CD8-positive, alpha-beta memory T cell (primary cell): ENCODE measurements at regions not wholly inside any gene's neighbourhood (a gene's known extent, or its start where the extent isn't known, plus 50 kb on each side); places are given as distances from the start of the nearest gene placed in this dataset.

Experiments used
- CTCF ChIA-PET: fragments of 350-600 bp; sonication (Branson Sonifier 250); formaldehyde crosslinking; loops from one replicate; lab custom pipeline; 2021; ENCODE audit warnings: antibody characterized with exemption; lab: Charles Lee
- POLR2A ChIA-PET: fragments of 350-600 bp; sonication (Branson Sonifier 250); formaldehyde crosslinking; loops from one replicate; lab custom pipeline; 2021; ENCODE audit warnings: antibody characterized with exemption; lab: Charles Lee
- DNase-seq, 5 donors: peaks; one replicate each; pipeline versions ENCODE4 v3.0.0 to v3.0.0-alpha.2; 2020 to 2022; ENCODE audit warnings: mixed read lengths in 1 of 5
- H3K27ac ChIP-seq: one replicate; pipeline ENCODE4 v1.7.0; 2013; ENCODE audit warnings: low read depth, mild to moderate bottlenecking, low read length, moderate library complexity
- H3K27me3 ChIP-seq: 2 replicates; pipeline ENCODE4 v1.7.0; 2013; ENCODE audit warnings: low read length, mild to moderate bottlenecking; ENCODE audit not compliant: insufficient read depth, poor library complexity, severe bottlenecking
- H3K36me3 ChIP-seq: 2 replicates; pipeline ENCODE4 v1.7.0; 2013; ENCODE audit warnings: mild to moderate bottlenecking, low read length, moderate library complexity; ENCODE audit not compliant: insufficient read depth
- H3K4me1 ChIP-seq: 2 replicates; pipeline ENCODE4 v1.7.0; 2013; ENCODE audit warnings: mild to moderate bottlenecking, low read length, moderate library complexity; ENCODE audit not compliant: insufficient read depth
- H3K4me3 ChIP-seq: 2 replicates; pipeline ENCODE4 v1.7.0; 2013; ENCODE audit warnings: mild to moderate bottlenecking, low read length
- H3K9me3 ChIP-seq: 2 replicates; pipeline ENCODE4 v1.7.0; 2013; ENCODE audit warnings: mild to moderate bottlenecking, low read length
- H3K27ac Mint-ChIP-seq, 8 donors: one replicate each; pipeline ENCODE4 v1.8.0; 2020 to 2021; ENCODE audit warnings: mixed read lengths in 8 of 8, mild to moderate bottlenecking in 6 of 8, inconsistent platforms in 3 of 8, moderate library complexity in 3 of 8
- H3K27me3 Mint-ChIP-seq, 2 donors: one replicate each; pipeline ENCODE4 v1.8.0; 2020 to 2021; ENCODE audit warnings: mixed read lengths in 2 of 2, mild to moderate bottlenecking in 1 of 2, moderate library complexity in 1 of 2
- H3K36me3 Mint-ChIP-seq, 3 donors: one replicate each; pipeline ENCODE4 v1.8.0; 2020 to 2021; ENCODE audit warnings: mixed read lengths in 3 of 3, inconsistent platforms in 1 of 3, mild to moderate bottlenecking in 1 of 3
- H3K4me1 Mint-ChIP-seq, 3 donors: one replicate each; pipeline ENCODE4 v1.8.0; 2020 to 2021; ENCODE audit warnings: mixed read lengths in 3 of 3, inconsistent platforms in 1 of 3, mild to moderate bottlenecking in 1 of 3
- H3K4me3 Mint-ChIP-seq, 7 donors: one replicate each; pipeline ENCODE4 v1.8.0; 2020 to 2021; ENCODE audit warnings: mixed read lengths in 7 of 7, mild to moderate bottlenecking in 6 of 7, moderate library complexity in 4 of 7, inconsistent platforms in 2 of 7
- H3K9me3 Mint-ChIP-seq, 5 donors: one replicate each; pipeline ENCODE4 v1.8.0; 2020 to 2022; ENCODE audit warnings: mixed read lengths in 5 of 5, mild to moderate bottlenecking in 3 of 5, moderate library complexity in 2 of 5, inconsistent platforms in 1 of 5

GRCh38 chr7:42686594-42687156 is 225.2 kb downstream of the C7orf25 start:
- no peak overlapping the region for H3K4me3 ChIP-seq
- CTCF ChIA-PET: no interaction called here
- H3K9me3 ChIP-seq: no peaks in the 10 kb centered on the region
- H3K27me3 ChIP-seq: no peaks in the 10 kb centered on the region
- Mint-ChIP-seq H3K27me3 (peaks cover 4 to 8% of the 10 kb centered on the region in 2 donors), H3K9me3 (peaks cover 0 to 6% (median 0%) of the 10 kb centered on the region in 5 donors), H3K4me1 (no peaks in the 10 kb centered on the region), H3K36me3 (no peaks in the 10 kb centered on the region), H3K4me3 (no peak overlapping the region), H3K27ac (no peak overlapping the region)
- POLR2A ChIA-PET: no interaction called here
- no peaks in the 10 kb centered on the region for H3K36me3 ChIP-seq
- no peak overlapping the region for H3K27ac ChIP-seq
- DNase-seq: no peak
- no peaks in the 10 kb centered on the region for H3K4me1 ChIP-seq

DNA sequence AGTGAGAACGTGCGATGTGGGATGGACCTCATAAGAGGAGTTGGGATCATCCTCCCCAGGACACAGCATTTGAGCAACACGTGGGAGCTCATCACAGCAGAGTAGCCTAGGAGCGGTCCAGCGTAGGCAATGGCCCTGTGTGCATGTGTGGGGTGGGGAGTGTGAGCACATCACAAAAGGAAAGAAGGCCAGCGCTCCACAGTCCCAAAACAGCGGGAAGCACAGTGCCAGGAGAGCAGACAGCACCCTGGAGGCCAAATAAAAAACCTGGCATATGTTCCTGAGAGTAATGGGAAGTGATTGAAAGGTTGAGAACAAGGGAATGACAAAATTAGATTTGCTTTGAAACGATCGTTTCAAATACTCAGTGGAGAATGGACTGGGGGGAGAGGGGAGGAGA is 226.0 kb downstream of the C7orf25 start:
- Mint-ChIP-seq H3K27me3 (peaks cover 4 to 8% of the 10 kb centered on the region in 2 donors), H3K9me3 (peaks cover 0 to 6% (median 0%) of the 10 kb centered on the region in 5 donors), H3K4me3 (no peak overlapping the region), H3K4me1 (no peaks in the 10 kb centered on the region), H3K36me3 (no peaks in the 10 kb centered on the region), H3K27ac (no peak overlapping the region)
- Histone ChIP-seq H3K27ac (no peak overlapping the region), H3K4me1 (no peaks in the 10 kb centered on the region), H3K9me3 (no peaks in the 10 kb centered on the region), H3K36me3 (no peaks in the 10 kb centered on the region), H3K27me3 (no peaks in the 10 kb centered on the region), H3K4me3 (no peak overlapping the region)
- POLR2A ChIA-PET: no interaction called here
- CTCF ChIA-PET: no interaction called here
- DNase-seq: no peak

GRCh38 chr7:42677751-42678699 is 233.8 kb downstream of the C7orf25 start:
- DNase-seq: no peak
- no peaks in the 10 kb centered on the region for H3K27me3 ChIP-seq
- H3K9me3 ChIP-seq: no peaks in the 10 kb centered on the region
- Mint-ChIP-seq H3K27ac (no peak overlapping the region), H3K4me1 (no peaks in the 10 kb centered on the region), H3K36me3 (no peaks in the 10 kb centered on the region), H3K9me3 (peaks cover 0 to 2% (median 0%) of the 10 kb centered on the region in 5 donors), H3K27me3 (no peaks in the 10 kb centered on the region), H3K4me3 (no peak overlapping the region)
- ChIA-PET CTCF (no interaction called here), POLR2A (no interaction called here)
- no peaks in the 10 kb centered on the region for H3K36me3 ChIP-seq
- H3K4me3 ChIP-seq: no peak overlapping the region
- H3K27ac ChIP-seq: no peak overlapping the region
- H3K4me1 ChIP-seq: no peaks in the 10 kb centered on the region

- H3K4me1 ChIP-seq: no peaks in the 10 kb centered on the region
- H3K27ac ChIP-seq: no peak overlapping the region
- no peak overlapping the region for H3K4me3 ChIP-seq
- H3K4me1 Mint-ChIP-seq: no peaks in the 10 kb centered on the region
- no peaks in the 10 kb centered on the region for H3K27me3 Mint-ChIP-seq
- no peaks in the 10 kb centered on the region for H3K36me3 Mint-ChIP-seq
- H3K4me3 Mint-ChIP-seq: no peak overlapping the region
- H3K9me3 ChIP-seq: no peaks in the 10 kb centered on the region
- POLR2A ChIA-PET: no interaction called here
- CTCF ChIA-PET: no interaction called here
- H3K36me3 ChIP-seq: no peaks in the 10 kb centered on the region
- H3K27ac Mint-ChIP-seq: no peak overlapping the region
- H3K27me3 ChIP-seq: no peaks in the 10 kb centered on the region
- peaks cover 0 to 2% (median 0%) of the 10 kb centered on the region in 5 donors for H3K9me3 Mint-ChIP-seq
- no peak for DNase-seq
These were observed 237.3 kb downstream of the C7orf25 start for GRCh38 chr7:42674541-42674940.

DNA sequence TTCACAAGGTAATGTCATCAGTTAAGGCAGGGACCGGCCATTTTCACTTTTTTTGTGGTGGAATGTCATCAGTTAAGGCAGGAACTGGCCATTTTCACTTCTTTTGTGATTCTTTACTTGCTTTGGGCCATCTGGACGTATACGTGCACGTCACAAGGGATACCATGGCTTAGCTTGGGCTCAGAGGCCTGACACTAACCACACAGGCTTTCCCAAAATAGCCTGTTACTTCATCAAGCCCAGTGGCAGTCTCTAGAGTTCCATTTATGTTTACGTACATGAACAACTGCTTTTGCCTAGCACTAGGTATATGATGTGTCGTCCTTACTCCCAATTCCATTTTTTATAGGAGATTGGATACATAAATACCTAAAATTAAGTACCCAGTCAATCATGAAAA is 237.9 kb downstream of the C7orf25 start:
- peaks cover 0 to 2% (median 0%) of the 10 kb centered on the region in 5 donors for H3K9me3 Mint-ChIP-seq
- Histone ChIP-seq H3K4me3 (no peak overlapping the region), H3K27ac (no peak overlapping the region), H3K9me3 (no peaks in the 10 kb centered on the region), H3K4me1 (no peaks in the 10 kb centered on the region), H3K27me3 (no peaks in the 10 kb centered on the region), H3K36me3 (no peaks in the 10 kb centered on the region)
- H3K27me3 Mint-ChIP-seq: peaks cover 0 to 2% of the 10 kb centered on the region in 2 donors
- POLR2A ChIA-PET: no interaction called here
- H3K4me1 Mint-ChIP-seq: no peaks in the 10 kb centered on the region
- no peak overlapping the region for H3K27ac Mint-ChIP-seq
- no peaks in the 10 kb centered on the region for H3K36me3 Mint-ChIP-seq
- no peak overlapping the region for H3K4me3 Mint-ChIP-seq
- CTCF ChIA-PET: no interaction called here
- no peak for DNase-seq

- POLR2A ChIA-PET: no interaction called here
- no peak overlapping the region for H3K27ac Mint-ChIP-seq
These were observed 239.4 kb downstream of the C7orf25 start for GRCh38 chr7:42672339-42672999.

GRCh38 chr7:42671627-42672026 is 240.2 kb downstream of the C7orf25 start:
- Histone ChIP-seq H3K27ac (no peak overlapping the region), H3K4me3 (no peak overlapping the region), H3K36me3 (no peaks in the 10 kb centered on the region), H3K4me1 (no peaks in the 10 kb centered on the region), H3K27me3 (no peaks in the 10 kb centered on the region), H3K9me3 (no peaks in the 10 kb centered on the region)
- H3K27me3 Mint-ChIP-seq: peaks cover 0 to 5% of the 10 kb centered on the region in 2 donors
- ChIA-PET POLR2A (no interaction called here), CTCF (no interaction called here)
- peaks cover 1 to 12% (median 9%) of the 10 kb centered on the region in 5 donors for H3K9me3 Mint-ChIP-seq
- H3K36me3 Mint-ChIP-seq: no peaks in the 10 kb centered on the region
- H3K4me3 Mint-ChIP-seq: no peak overlapping the region
- H3K4me1 Mint-ChIP-seq: no peaks in the 10 kb centered on the region
- no peak for DNase-seq
- no peak overlapping the region for H3K27ac Mint-ChIP-seq

More at GRCh38 chr7:42672339-42672999, 239.4 kb downstream of the C7orf25 start:
- no peaks in the 10 kb centered on the region for H3K4me1 Mint-ChIP-seq
- no peaks in the 10 kb centered on the region for H3K36me3 Mint-ChIP-seq
- Histone ChIP-seq H3K27me3 (no peaks in the 10 kb centered on the region), H3K27ac (no peak overlapping the region), H3K4me3 (no peak overlapping the region), H3K4me1 (no peaks in the 10 kb centered on the region), H3K36me3 (no peaks in the 10 kb centered on the region), H3K9me3 (no peaks in the 10 kb centered on the region)
- peaks cover 0 to 4% (median 3%) of the 10 kb centered on the region in 5 donors for H3K9me3 Mint-ChIP-seq
- no peak for DNase-seq
- CTCF ChIA-PET: no interaction called here
- H3K27me3 Mint-ChIP-seq: peaks cover 0 to 2% of the 10 kb centered on the region in 2 donors
- no peak overlapping the region for H3K4me3 Mint-ChIP-seq

DNA sequence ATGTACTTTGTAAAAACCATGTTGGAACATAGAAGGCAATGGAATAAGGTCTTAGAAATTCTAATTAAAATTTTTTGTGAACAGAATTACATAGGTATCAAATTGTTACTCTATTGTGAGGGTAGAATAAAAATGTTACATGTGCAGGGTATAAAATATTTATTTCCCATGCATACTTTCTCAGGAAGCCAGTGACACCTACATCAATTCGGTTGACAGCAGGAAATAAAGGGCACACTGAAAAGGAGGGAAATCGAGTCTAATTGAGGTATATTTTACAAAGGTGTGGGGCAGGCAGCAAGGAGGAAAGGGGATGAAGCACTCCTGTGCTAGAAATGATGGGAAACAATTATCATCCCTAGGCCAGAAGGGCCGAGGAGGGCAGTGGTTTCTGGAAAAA is 244.9 kb downstream of the C7orf25 start:
- DNase-seq: no peak
- no peak overlapping the region for H3K4me3 Mint-ChIP-seq
- Histone ChIP-seq H3K9me3 (no peaks in the 10 kb centered on the region), H3K4me3 (no peak overlapping the region), H3K27me3 (no peaks in the 10 kb centered on the region), H3K4me1 (no peaks in the 10 kb centered on the region), H3K27ac (no peak overlapping the region), H3K36me3 (no peaks in the 10 kb centered on the region)
- H3K27ac Mint-ChIP-seq: no peak overlapping the region
- H3K9me3 Mint-ChIP-seq: peaks cover 8 to 19% (median 14%) of the 10 kb centered on the region in 5 donors
- H3K4me1 Mint-ChIP-seq: no peaks in the 10 kb centered on the region
- peaks cover 0 to 7% of the 10 kb centered on the region in 2 donors for H3K27me3 Mint-ChIP-seq
- ChIA-PET CTCF (no interaction called here), POLR2A (no interaction called here)
- no peaks in the 10 kb centered on the region for H3K36me3 Mint-ChIP-seq
